ENCODE measurements at regions not wholly inside any gene's neighbourhood (a gene's known extent, or its start where the extent isn't known, plus 50 kb on each side); places are given as distances from the start of the nearest gene placed in this dataset.
"Not testable (repeated sequence)": the region's sequence is repeated elsewhere in the genome, so short reads cannot be mapped to it uniquely, and the experiment has no call there.

DNA sequence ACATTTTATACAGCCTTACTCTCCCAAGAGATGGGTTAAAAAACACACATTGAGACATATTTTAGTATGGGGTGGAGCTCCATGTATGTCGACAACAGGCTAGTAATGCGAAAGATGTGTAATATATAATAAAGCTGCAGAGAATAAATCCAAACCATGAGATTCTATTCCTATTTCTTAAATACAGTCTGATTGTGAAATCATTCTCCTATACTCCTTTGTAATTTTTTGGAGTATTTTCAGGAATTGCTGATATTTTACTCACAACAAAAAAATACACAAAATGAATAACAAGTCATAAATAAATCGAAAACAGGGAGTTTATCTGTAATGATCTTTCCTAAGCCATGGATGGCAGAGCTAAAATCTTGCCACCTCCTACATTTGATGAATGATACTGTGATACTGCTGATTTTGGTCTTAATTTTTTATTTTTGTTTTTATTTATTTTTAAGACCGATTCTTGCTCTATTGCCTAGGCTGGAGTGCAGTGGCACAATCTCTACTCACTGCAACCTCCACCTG is 173.5 kb upstream of the KLF6 start:
- TF ChIP-seq, protein P1, sequence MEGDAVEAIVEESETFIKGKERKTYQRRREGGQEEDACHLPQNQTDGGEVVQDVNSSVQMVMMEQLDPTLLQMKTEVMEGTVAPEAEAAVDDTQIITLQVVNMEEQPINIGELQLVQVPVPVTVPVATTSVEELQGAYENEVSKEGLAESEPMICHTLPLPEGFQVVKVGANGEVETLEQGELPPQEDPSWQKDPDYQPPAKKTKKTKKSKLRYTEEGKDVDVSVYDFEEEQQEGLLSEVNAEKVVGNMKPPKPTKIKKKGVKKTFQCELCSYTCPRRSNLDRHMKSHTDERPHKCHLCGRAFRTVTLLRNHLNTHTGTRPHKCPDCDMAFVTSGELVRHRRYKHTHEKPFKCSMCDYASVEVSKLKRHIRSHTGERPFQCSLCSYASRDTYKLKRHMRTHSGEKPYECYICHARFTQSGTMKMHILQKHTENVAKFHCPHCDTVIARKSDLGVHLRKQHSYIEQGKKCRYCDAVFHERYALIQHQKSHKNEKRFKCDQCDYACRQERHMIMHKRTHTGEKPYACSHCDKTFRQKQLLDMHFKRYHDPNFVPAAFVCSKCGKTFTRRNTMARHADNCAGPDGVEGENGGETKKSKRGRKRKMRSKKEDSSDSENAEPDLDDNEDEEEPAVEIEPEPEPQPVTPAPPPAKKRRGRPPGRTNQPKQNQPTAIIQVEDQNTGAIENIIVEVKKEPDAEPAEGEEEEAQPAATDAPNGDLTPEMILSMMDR (IDR thresholded peaks at IDR 0.05) = no peak
- ATAC-seq (ENCODE audit: insufficient number of reproducible peaks, low FRiP score, low read depth) (no peak), DNase-seq (ENCODE audit: low spot score) (no peak)
- no peaks in the 10 kb centered on the region for H3K36me3 ChIP-seq
- peaks cover 3 to 28% of the 10 kb centered on the region in 2 donors for H3K4me1 ChIP-seq (ENCODE audit: control insufficient read depth in 1 of 2, low read depth in 2 of 2)
- no peaks in the 10 kb centered on the region for H3K9me3 ChIP-seq
- H3K27ac ChIP-seq = no peak overlapping the region
- H3K27me3 ChIP-seq (replicated peaks; ENCODE audit: insufficient read depth) = no peaks in the 10 kb centered on the region
- no peak overlapping the region for H3K4me3 ChIP-seq

DNA sequence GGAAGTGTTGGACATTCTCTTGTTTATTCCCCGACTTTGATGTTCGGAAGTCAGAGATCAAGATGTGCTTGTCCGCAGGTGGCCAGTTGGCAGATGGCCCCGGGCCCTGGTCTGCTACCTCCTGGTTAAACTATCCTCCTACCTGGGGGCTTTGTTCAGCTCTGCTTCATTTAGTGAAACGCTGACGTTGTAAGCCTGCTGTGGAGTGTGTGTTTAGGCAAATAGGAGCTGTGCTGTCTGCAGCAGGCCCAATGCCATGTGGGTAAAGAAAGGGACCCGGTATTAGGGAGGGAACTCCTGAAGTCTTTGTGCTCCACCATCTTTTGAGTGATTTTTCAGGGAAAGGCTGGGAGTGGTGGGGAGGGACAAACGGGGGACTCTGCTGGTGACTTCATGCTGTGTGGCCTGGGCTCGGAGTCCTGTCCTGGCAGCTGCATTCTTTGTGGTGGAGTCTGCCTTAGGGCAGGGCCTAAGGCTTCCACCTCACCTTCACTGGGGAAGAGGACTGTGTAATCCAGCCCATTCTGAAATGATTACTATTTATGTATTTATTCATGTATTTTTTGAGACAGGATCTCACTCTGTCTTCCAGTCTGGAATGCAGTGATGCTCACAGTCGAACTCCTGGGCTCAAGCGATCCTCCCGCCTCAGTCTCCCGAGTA is 171.1 kb upstream of the KLF6 start:
- Histone ChIP-seq H3K27me3 (replicated peaks; ENCODE audit: insufficient read depth) (no peaks in the 10 kb centered on the region), H3K36me3 (no peaks in the 10 kb centered on the region), H3K27ac (no peak overlapping the region), H3K4me1 (ENCODE audit: control insufficient read depth in 1 of 2, low read depth in 2 of 2) (peaks cover 3 to 33% of the 10 kb centered on the region in 2 donors), H3K9me3 (no peaks in the 10 kb centered on the region), H3K4me3 (no peak overlapping the region)
- TF ChIP-seq, protein P1 (IDR thresholded peaks at IDR 0.05) = no peak
- ATAC-seq (ENCODE audit: insufficient number of reproducible peaks, low FRiP score, low read depth) (no peak), DNase-seq (ENCODE audit: low spot score) (no peak)

DNA sequence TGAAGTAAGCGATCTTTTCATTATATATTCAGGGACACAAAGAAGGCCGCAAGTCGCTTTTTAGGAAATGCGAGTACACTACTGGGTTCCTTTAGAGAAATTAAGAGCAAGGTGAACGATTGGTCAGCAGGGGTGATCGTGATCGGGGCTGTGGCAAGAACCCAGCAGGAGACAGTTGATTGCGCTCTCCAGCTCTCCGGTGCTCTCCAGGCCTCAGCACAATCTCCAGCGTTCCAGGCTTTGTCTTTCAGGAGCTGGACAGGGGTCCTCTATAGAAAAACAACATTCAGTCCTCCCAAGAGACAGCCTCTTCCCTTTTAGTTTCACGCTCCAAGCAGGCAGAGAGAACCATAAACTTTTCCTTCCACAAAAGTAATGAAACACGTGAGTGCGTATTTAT is 170.5 kb upstream of the KLF6 start:
- TF ChIP-seq, protein P1 (IDR thresholded peaks at IDR 0.05) = no peak
- H3K4me3 ChIP-seq = no peak overlapping the region
- no peaks in the 10 kb centered on the region for H3K9me3 ChIP-seq
- no peak for DNase-seq (ENCODE audit: low spot score)
- no peaks in the 10 kb centered on the region for H3K27me3 ChIP-seq (replicated peaks; ENCODE audit: insufficient read depth)
- peak overlapping the region in 1 of 2 donors; percentile 31 for H3K27ac ChIP-seq
- peaks cover 3 to 27% of the 10 kb centered on the region in 2 donors for H3K4me1 ChIP-seq (ENCODE audit: control insufficient read depth in 1 of 2, low read depth in 2 of 2)
- ATAC-seq (ENCODE audit: insufficient number of reproducible peaks, low FRiP score, low read depth) = no peak
- no peaks in the 10 kb centered on the region for H3K36me3 ChIP-seq

DNA sequence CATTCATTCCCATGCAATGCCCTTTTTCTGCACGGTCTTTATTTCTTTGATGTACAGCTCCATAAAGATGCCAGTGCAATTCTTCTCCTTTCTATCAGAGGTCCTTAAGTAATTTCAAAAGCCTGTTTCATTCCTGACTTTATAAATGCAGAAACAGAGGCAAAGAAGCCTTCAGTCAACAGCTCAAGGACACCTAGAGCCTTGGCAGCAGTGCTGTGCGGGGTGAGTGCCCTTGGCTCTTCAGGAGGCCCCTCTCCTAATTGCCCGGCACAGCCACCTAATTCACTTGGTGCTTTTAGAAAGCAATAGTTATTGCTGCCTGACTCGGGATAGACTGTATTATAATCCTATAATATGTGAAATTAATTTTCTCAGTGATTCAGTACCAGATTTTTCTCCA is 169.6 kb upstream of the KLF6 start:
- peaks cover 0 to 22% of the 10 kb centered on the region in 2 donors for H3K4me1 ChIP-seq (ENCODE audit: control insufficient read depth in 1 of 2, low read depth in 2 of 2)
- ATAC-seq (ENCODE audit: insufficient number of reproducible peaks, low FRiP score, low read depth) (no peak), DNase-seq (ENCODE audit: low spot score) (no peak)
- H3K27me3 ChIP-seq (replicated peaks; ENCODE audit: insufficient read depth) = no peaks in the 10 kb centered on the region
- no peak overlapping the region for H3K4me3 ChIP-seq
- no peaks in the 10 kb centered on the region for H3K36me3 ChIP-seq
- TF ChIP-seq, protein P1 (IDR thresholded peaks at IDR 0.05) = no peak
- H3K9me3 ChIP-seq = no peaks in the 10 kb centered on the region
- peak overlapping the region; percentile 40 to 49 for H3K27ac ChIP-seq

DNA sequence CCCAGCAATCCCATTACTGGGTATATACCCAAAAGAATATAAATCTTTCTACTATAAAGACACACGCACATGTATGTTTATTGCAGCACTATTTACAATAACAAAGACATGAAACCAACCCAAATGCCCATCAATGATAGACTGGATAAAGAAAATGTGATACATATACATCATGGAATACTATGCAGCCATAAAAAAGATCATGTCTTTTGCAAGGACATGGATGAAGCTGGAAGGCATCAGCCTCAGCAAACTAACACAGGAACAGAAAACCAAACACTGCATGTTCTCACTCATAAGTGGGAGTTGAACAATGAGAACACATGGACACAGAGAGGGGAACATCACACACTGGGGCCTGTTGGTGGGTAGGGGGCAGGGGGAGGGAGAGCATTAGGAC is 169.0 kb upstream of the KLF6 start:
- not testable (repeated sequence) for H3K27ac ChIP-seq; H3K27me3 ChIP-seq (replicated peaks; ENCODE audit: insufficient read depth); H3K4me3 ChIP-seq; H3K36me3 ChIP-seq; ATAC-seq (ENCODE audit: insufficient number of reproducible peaks, low FRiP score, low read depth); H3K9me3 ChIP-seq; DNase-seq (ENCODE audit: low spot score)
- H3K4me1 ChIP-seq (ENCODE audit: control insufficient read depth in 1 of 2, low read depth in 2 of 2) = peaks cover 0 to 22% of the 10 kb centered on the region in 2 donors
